Activated CD8-positive, alpha-beta T cell treated with anti-CD3 and anti-CD28 coated beads for 36 hours (primary cell): ENCODE measurements at regions not wholly inside any gene's neighbourhood (a gene's known extent, or its start where the extent isn't known, plus 50 kb on each side); places are given as distances from the start of the nearest gene placed in this dataset.

Source experiments
- ATAC-seq: fragments of 200-7000 bp; cut with Tn5 transposase; one replicate; pipeline ENCODE4 v1.10.0; 2021; ENCODE audit warnings: mild to moderate bottlenecking, moderate library complexity
- CTCF ChIA-PET: fragments of 350-600 bp; sonication (Branson Sonifier 250); formaldehyde crosslinking; loops from one replicate; lab custom pipeline; 2021; ENCODE audit warnings: antibody characterized with exemption; lab: Charles Lee
- POLR2A ChIA-PET: fragments of 350-600 bp; sonication (Branson Sonifier 250); formaldehyde crosslinking; loops from one replicate; lab custom pipeline; 2021; ENCODE audit warnings: antibody characterized with exemption; lab: Charles Lee
- DNase-seq: peaks from one replicate; pipeline ENCODE4 v3.0.0-alpha.2; 2020
- H3K27ac Mint-ChIP-seq: one replicate; pipeline ENCODE4 v1.8.0; 2021; ENCODE audit warnings: mild to moderate bottlenecking, mixed read lengths
- H3K27me3 Mint-ChIP-seq: one replicate; pipeline ENCODE4 v1.8.0; 2021; ENCODE audit warnings: mixed read lengths
- H3K36me3 Mint-ChIP-seq: one replicate; pipeline ENCODE4 v1.8.0; 2021; ENCODE audit warnings: low read depth, mixed read lengths
- H3K4me1 Mint-ChIP-seq: one replicate; pipeline ENCODE4 v1.8.0; 2021; ENCODE audit warnings: low read depth, mixed read lengths
- H3K4me3 Mint-ChIP-seq: one replicate; pipeline ENCODE4 v1.8.0; 2021; ENCODE audit warnings: mild to moderate bottlenecking, moderate library complexity, mixed read lengths
- H3K9me3 Mint-ChIP-seq: one replicate; pipeline ENCODE4 v1.8.0; 2021; ENCODE audit warnings: mixed read lengths
- CTCF ChIP-seq: fragments of 200-600 bp; IDR thresholded peaks from one replicate; pipeline ENCODE4 v1.8.0; 2022; ENCODE audit warnings: antibody characterized with exemption, mild to moderate bottlenecking
- intact Hi-C: fragments of 100-400 bp; cut with micrococcal nuclease; formaldehyde crosslinking; loops from one replicate; pipeline ENCODE4 v1.10.0; 2022

DNA sequence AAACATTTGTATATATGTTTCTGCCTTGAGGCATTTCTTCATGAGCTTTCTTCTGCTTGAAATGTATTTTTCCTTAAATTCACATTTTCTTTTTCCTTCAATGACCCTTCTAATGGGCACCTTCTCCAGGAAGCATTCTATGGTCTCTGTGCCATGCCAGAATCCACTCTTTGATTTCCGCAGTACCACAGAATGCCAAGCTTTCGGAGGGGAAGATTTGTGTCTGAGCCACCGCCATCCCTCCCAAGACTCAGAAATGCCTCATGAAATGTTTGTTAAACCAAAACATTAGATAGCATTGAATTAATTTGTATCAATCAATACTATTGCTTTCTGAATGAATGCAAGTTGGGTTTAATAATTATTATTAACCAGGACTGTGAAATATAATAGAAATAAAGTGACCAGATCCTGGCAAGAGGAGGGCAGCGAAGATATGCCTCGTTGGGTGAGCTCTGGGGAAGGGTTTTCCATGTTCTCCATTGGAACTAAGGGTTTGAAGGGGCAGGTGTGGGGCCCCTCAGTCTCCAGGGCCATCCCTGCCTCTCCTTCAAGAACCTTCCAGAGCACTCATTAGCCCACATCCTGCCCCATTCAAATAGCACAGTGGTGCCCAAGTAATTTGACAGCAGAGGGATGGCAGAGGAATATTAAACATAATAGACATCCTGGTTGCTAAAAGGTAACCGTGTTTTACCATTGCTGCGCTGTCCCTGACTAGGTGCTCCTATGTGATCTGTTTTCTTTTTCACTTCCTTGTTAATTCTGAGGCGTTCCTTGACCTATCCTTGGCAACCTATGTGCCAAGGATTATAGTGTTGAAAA, 189.6 kb downstream of the MYCN start:
- H3K9me3 Mint-ChIP-seq = no peaks in the 10 kb centered on the region
- CTCF ChIA-PET = no interaction called here
- no peak for DNase-seq

GRCh38 chr2:16128746-16129610, 188.6 kb downstream of the MYCN start:
- H3K27ac Mint-ChIP-seq = no peak overlapping the region
- ATAC-seq (no peak), DNase-seq (no peak)
- TF ChIP-seq CTCF = no peak
- H3K4me1 Mint-ChIP-seq = no peaks in the 10 kb centered on the region
- H3K36me3 Mint-ChIP-seq = no peaks in the 10 kb centered on the region
- no peak overlapping the region for H3K4me3 Mint-ChIP-seq
- H3K9me3 Mint-ChIP-seq = no peaks in the 10 kb centered on the region
- ChIA-PET CTCF (no interaction called here), POLR2A (no interaction called here)
- intact Hi-C loops = no loop called here
- H3K27me3 Mint-ChIP-seq = no peaks in the 10 kb centered on the region

More for the DNA sequence above, 189.6 kb downstream of the MYCN start:
- Mint-ChIP-seq H3K27ac (no peak overlapping the region), H3K4me3 (no peak overlapping the region), H3K27me3 (no peaks in the 10 kb centered on the region), H3K4me1 (no peaks in the 10 kb centered on the region), H3K36me3 (no peaks in the 10 kb centered on the region)
- POLR2A ChIA-PET = no interaction called here
- intact Hi-C loops = no loop called here
- no peak for ATAC-seq
- no peak for TF ChIP-seq CTCF

- TF ChIP-seq CTCF = no peak
- no peaks in the 10 kb centered on the region for H3K36me3 Mint-ChIP-seq
- H3K4me1 Mint-ChIP-seq = no peaks in the 10 kb centered on the region
- POLR2A ChIA-PET = no interaction called here
- H3K4me3 Mint-ChIP-seq = no peak overlapping the region
- ATAC-seq (no peak), DNase-seq (no peak)
- intact Hi-C loops = no loop called here
- CTCF ChIA-PET = no interaction called here
- H3K9me3 Mint-ChIP-seq = no peaks in the 10 kb centered on the region
- no peaks in the 10 kb centered on the region for H3K27me3 Mint-ChIP-seq
- H3K27ac Mint-ChIP-seq = no peak overlapping the region
Observed at GRCh38 chr2:16127958-16128357, 187.6 kb downstream of the MYCN start.

- POLR2A ChIA-PET = interaction anchor here (1.1 kb wide), 1 partner anchor 9 kb away, joined by 3 read pairs; no protein-coding TSS in a partner anchor
- ATAC-seq (no peak), DNase-seq (no peak)
- H3K27ac Mint-ChIP-seq = no peak overlapping the region
- no peaks in the 10 kb centered on the region for H3K36me3 Mint-ChIP-seq
- no peak for TF ChIP-seq CTCF
- H3K9me3 Mint-ChIP-seq = no peaks in the 10 kb centered on the region
- H3K4me3 Mint-ChIP-seq = no peak overlapping the region
- CTCF ChIA-PET = no interaction called here
- intact Hi-C loops = no loop called here
- no peaks in the 10 kb centered on the region for H3K4me1 Mint-ChIP-seq
- H3K27me3 Mint-ChIP-seq = no peaks in the 10 kb centered on the region
Observed at GRCh38 chr2:16127276-16127940, 187.1 kb downstream of the MYCN start.
